Upper lobe of right lung (tissue), 1 donor: ENCODE measurements at regions not wholly inside any gene's neighbourhood (a gene's known extent, or its start where the extent isn't known, plus 50 kb on each side); places are given as distances from the start of the nearest gene placed in this dataset.

ENCODE experiments used
- ATAC-seq: fragments of 200-7000 bp; cut with Tn5 transposase; one replicate; pipeline ENCODE4 v1.9.1; 2020; ENCODE audit warnings: mild to moderate bottlenecking, moderate library complexity
- DNase-seq: peaks from one replicate; pipeline ENCODE4 v3.0.0-alpha.2; 2020
- H3K27ac ChIP-seq: fragments of 200-600 bp; one replicate; pipeline ENCODE4 v1.8.0; 2022
- H3K27me3 ChIP-seq: fragments of 200-600 bp; one replicate; pipeline ENCODE4 v1.8.0; 2022; ENCODE audit warnings: mild to moderate bottlenecking
- H3K36me3 ChIP-seq: fragments of 200-600 bp; one replicate; pipeline ENCODE4 v1.8.0; 2022
- H3K4me1 ChIP-seq: fragments of 200-600 bp; one replicate; pipeline ENCODE4 v1.8.0; 2022
- H3K4me3 ChIP-seq: fragments of 200-600 bp; one replicate; pipeline ENCODE4 v1.8.0; 2022; ENCODE audit warnings: mild to moderate bottlenecking
- H3K9me3 ChIP-seq: fragments of 200-600 bp; one replicate; pipeline ENCODE4 v1.8.0; 2022
- intact Hi-C: fragments of 100-400 bp; cut with DNase I; formaldehyde crosslinking; loops from one replicate; pipeline ENCODE4 v1.11.0; 2022
- TF ChIP-seq, protein P1 (sequence below): fragments of 200-600 bp; IDR thresholded peaks from one replicate; pipeline ENCODE4 v1.8.0; 2022; ENCODE audit warnings: antibody characterized with exemption
- donor health status: DM: no; HTN: yes; CAD: no; lungs with severe emphysema.

DNA sequence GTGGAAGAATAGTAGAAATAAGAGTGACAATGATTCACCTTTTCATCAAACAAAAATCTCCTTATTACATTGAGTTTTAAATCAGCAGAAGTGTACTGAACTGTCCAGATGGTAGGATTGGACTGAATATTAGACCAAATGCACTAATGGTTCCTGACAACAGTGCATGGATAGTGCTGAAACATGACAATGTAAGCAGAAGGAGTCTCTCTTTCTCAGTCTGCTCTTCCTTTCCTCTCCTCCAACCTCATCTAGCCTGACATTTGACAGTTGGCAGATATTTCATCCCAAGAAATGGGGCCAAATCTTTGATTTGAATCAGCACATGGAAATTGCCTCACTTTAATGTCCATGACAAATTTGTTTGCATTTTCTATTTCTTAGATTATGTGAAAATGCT, 225.1 kb upstream of the PLSCR5 start:
- no peak overlapping the region for H3K27ac ChIP-seq
- TF ChIP-seq, protein P1, sequence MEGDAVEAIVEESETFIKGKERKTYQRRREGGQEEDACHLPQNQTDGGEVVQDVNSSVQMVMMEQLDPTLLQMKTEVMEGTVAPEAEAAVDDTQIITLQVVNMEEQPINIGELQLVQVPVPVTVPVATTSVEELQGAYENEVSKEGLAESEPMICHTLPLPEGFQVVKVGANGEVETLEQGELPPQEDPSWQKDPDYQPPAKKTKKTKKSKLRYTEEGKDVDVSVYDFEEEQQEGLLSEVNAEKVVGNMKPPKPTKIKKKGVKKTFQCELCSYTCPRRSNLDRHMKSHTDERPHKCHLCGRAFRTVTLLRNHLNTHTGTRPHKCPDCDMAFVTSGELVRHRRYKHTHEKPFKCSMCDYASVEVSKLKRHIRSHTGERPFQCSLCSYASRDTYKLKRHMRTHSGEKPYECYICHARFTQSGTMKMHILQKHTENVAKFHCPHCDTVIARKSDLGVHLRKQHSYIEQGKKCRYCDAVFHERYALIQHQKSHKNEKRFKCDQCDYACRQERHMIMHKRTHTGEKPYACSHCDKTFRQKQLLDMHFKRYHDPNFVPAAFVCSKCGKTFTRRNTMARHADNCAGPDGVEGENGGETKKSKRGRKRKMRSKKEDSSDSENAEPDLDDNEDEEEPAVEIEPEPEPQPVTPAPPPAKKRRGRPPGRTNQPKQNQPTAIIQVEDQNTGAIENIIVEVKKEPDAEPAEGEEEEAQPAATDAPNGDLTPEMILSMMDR, result no peak
- H3K4me1 ChIP-seq, result no peaks in the 10 kb centered on the region
- intact Hi-C loops, result no loop called here
- no peaks in the 10 kb centered on the region for H3K27me3 ChIP-seq
- H3K9me3 ChIP-seq, result no peaks in the 10 kb centered on the region
- ATAC-seq (no peak), DNase-seq (no peak)
- H3K36me3 ChIP-seq, result no peaks in the 10 kb centered on the region
- no peak overlapping the region for H3K4me3 ChIP-seq

DNA sequence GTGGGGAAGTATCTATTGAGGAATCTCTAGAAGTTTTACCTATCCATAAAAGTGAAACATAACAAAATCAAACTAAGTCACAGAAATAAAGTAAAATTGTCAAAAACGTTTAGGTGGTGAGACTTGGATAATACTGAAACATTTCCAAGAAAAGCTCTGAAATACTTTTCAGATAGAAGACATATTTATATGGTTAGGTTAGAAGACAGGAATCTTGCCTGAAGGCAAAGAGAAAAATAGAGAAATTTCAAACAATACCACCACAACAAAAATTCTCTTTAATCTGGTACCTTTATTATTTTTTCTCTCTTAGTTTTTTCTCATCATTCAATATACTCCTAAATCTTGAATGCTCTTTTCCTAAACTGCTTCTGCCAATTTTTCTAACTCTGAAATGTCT, 222.7 kb upstream of the PLSCR5 start:
- no peaks in the 10 kb centered on the region for H3K27me3 ChIP-seq
- DNase-seq (no peak), ATAC-seq (no peak)
- intact Hi-C loops, result no loop called here
- H3K36me3 ChIP-seq, result no peaks in the 10 kb centered on the region
- H3K27ac ChIP-seq, result no peak overlapping the region
- H3K4me3 ChIP-seq, result no peak overlapping the region
- H3K9me3 ChIP-seq, result no peaks in the 10 kb centered on the region
- no peaks in the 10 kb centered on the region for H3K4me1 ChIP-seq
- TF ChIP-seq, protein P1, result no peak

DNA sequence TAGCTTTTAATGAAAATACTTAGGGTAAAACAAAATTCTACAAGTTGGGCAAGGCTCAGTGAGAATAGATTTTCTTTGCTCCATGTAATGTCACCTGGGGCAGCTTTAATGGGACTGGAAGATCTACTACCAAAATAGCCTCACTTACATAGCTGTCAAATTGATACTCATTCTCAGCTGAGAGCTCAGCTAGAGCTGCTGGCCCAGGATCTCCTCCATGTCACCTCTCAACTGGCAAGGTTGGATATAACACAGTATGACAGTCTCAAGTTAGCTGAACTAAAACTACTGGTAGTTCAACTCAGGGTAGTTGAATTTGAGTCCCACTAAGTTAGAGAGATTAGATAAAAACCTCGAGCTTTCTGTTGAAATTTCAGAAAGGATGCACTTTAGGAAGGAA, 218.5 kb upstream of the PLSCR5 start:
- DNase-seq, result no peak
- H3K4me3 ChIP-seq, result no peak overlapping the region
- TF ChIP-seq, protein P1, result no peak
- no peaks in the 10 kb centered on the region for H3K9me3 ChIP-seq
- no peak for ATAC-seq
- H3K4me1 ChIP-seq, result no peaks in the 10 kb centered on the region
- no peak overlapping the region for H3K27ac ChIP-seq
- intact Hi-C loops, result no loop called here
- no peaks in the 10 kb centered on the region for H3K36me3 ChIP-seq
- no peaks in the 10 kb centered on the region for H3K27me3 ChIP-seq

DNA sequence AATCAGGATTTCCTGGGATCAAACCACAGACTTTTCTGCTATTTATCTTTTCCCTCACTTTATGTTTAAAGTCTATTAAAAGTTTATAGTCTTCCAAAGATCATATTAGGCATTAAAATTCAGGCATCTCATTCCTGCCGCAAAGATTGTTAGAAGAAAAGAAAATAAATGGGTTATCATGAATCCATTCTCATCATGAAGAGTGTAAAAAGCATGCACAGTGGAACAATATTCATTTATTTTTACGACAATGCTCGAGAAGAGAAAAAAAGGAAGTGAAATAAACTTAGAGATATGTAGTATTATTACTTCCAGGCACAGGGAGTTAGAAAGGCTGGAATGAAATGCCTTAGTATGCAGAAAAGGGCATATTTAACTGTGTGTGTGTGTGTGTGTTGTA, 213.7 kb upstream of the PLSCR5 start:
- DNase-seq (no peak), ATAC-seq (no peak)
- intact Hi-C loops, result no loop called here
- Histone ChIP-seq H3K4me1 (no peaks in the 10 kb centered on the region), H3K27me3 (no peaks in the 10 kb centered on the region), H3K36me3 (no peaks in the 10 kb centered on the region), H3K27ac (no peak overlapping the region), H3K9me3 (no peaks in the 10 kb centered on the region), H3K4me3 (no peak overlapping the region)
- TF ChIP-seq, protein P1, result no peak

DNA sequence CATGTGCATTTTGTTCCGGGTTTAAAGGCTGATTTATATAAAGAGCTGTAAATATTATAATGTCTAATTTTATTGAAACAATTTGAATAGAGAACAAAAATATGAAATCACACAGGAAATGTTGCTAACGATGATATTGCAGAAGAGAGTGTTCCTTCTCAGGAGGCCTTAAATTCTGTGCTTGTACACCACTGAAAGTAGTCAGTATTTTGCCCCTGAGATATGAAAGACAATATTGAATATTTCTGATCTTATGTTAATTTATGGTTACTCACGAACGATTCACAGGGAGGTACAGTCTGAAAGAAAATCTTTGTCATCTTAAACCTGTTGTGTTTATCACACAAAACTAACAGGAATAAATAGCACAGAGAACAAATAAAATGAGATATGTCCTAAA, 213.2 kb upstream of the PLSCR5 start:
- H3K4me1 ChIP-seq, result no peaks in the 10 kb centered on the region
- ATAC-seq (no peak), DNase-seq (no peak)
- no peak overlapping the region for H3K4me3 ChIP-seq
- no peaks in the 10 kb centered on the region for H3K9me3 ChIP-seq
- TF ChIP-seq, protein P1, result no peak
- intact Hi-C loops, result no loop called here
- H3K36me3 ChIP-seq, result no peaks in the 10 kb centered on the region
- H3K27me3 ChIP-seq, result no peaks in the 10 kb centered on the region
- H3K27ac ChIP-seq, result no peak overlapping the region

DNA sequence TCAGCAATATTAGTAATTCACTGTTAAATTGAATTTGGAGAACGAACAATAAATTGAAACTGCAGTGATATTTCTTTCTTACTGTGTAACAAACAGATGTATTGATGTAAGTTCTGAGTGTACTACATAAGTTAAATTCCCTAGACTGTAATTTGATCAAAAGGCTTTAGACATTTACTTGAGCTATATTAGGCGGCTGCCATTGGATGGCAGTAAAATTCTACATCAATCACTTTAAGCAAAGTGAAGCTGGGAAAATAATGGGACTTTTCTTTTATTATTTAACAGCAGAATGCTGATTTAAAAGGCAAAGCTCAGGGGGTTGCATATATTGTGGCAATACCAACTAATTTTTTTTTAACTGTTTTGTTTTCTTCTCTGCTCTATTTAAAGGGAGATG, 212.6 kb upstream of the PLSCR5 start:
- no peaks in the 10 kb centered on the region for H3K9me3 ChIP-seq
- H3K4me3 ChIP-seq, result no peak overlapping the region
- intact Hi-C loops, result no loop called here
- H3K27ac ChIP-seq, result no peak overlapping the region
- H3K27me3 ChIP-seq, result no peaks in the 10 kb centered on the region
- TF ChIP-seq, protein P1, result no peak
- ATAC-seq, result no peak
- H3K4me1 ChIP-seq, result no peaks in the 10 kb centered on the region
- no peaks in the 10 kb centered on the region for H3K36me3 ChIP-seq
- no peak for DNase-seq
